Endodermal cell (in vitro differentiated cells): ENCODE measurements at regions not wholly inside any gene's neighbourhood (a gene's known extent, or its start where the extent isn't known, plus 50 kb on each side); places are given as distances from the start of the nearest gene placed in this dataset.

Source experiments
- DNase-seq: peaks from one replicate; pipeline ENCODE4 v3.0.0-alpha.2; 2017
- H3K27ac ChIP-seq: 2 replicates; pipeline ENCODE4 v1.5.1; 2013; ENCODE audit warnings: mild to moderate bottlenecking, low read depth, low read length, moderate library complexity
- H3K27me3 ChIP-seq: 2 replicates; pipeline ENCODE4 v1.6.1; 2013; ENCODE audit warnings: mild to moderate bottlenecking, low read length, moderate library complexity; ENCODE audit not compliant: insufficient read depth, control insufficient read depth, poor library complexity, severe bottlenecking
- H3K36me3 ChIP-seq: 2 replicates; pipeline ENCODE4 v1.7.0; 2013; ENCODE audit warnings: mild to moderate bottlenecking, low read length, moderate library complexity; ENCODE audit not compliant: control insufficient read depth, insufficient read depth
- H3K4me1 ChIP-seq: one replicate; pipeline ENCODE4 v1.7.0; 2013; ENCODE audit warnings: low read length; ENCODE audit not compliant: control insufficient read depth, insufficient read depth
- H3K4me3 ChIP-seq: 2 replicates; pipeline ENCODE4 v1.5.1; 2013; ENCODE audit warnings: mild to moderate bottlenecking, low read length, moderate library complexity
- H3K9ac ChIP-seq: 2 replicates; pipeline ENCODE4 v1.6.1; 2013; ENCODE audit warnings: mild to moderate bottlenecking, low read length, moderate library complexity; ENCODE audit not compliant: poor library complexity, severe bottlenecking; ENCODE audit errors: extremely low read depth
- H3K9me3 ChIP-seq: 2 replicates; pipeline ENCODE4 v1.6.1; 2013; ENCODE audit warnings: mild to moderate bottlenecking, low read length, moderate library complexity; ENCODE audit not compliant: control insufficient read depth
- H3K27ac Mint-ChIP-seq: 2 replicates; pipeline ENCODE4 v1.8.0; 2020; ENCODE audit warnings: mixed read lengths
- H3K27me3 Mint-ChIP-seq: 2 replicates; pipeline ENCODE4 v1.8.0; 2021; ENCODE audit warnings: mild to moderate bottlenecking, mixed read lengths; ENCODE audit not compliant: insufficient read depth
- H3K36me3 Mint-ChIP-seq: 2 replicates; pipeline ENCODE4 v1.8.0; 2020; ENCODE audit warnings: low read depth, mixed read lengths
- H3K4me1 Mint-ChIP-seq: 2 replicates; pipeline ENCODE4 v1.8.0; 2020; ENCODE audit warnings: mixed read lengths
- H3K4me3 Mint-ChIP-seq: 2 replicates; pipeline ENCODE4 v1.8.0; 2020; ENCODE audit warnings: mild to moderate bottlenecking, moderate library complexity, mixed read lengths
- H3K9me3 Mint-ChIP-seq: 2 replicates; pipeline ENCODE4 v1.8.0; 2020; ENCODE audit warnings: mild to moderate bottlenecking, mixed read lengths
- WGBS, 2 experiments: methylation state at CpG; one replicate each; pipeline versions ENCODE4 v1.1.5 to v1.1.7; 2013; ENCODE audit warnings: missing lambda C conversion rate in 2 of 2, mixed read lengths in 1 of 2; ENCODE audit not compliant: insufficient coverage in 1 of 2, insufficient read length in 1 of 2; 5-methylcytosine and 5-hydroxymethylcytosine counted together
- TF ChIP-seq, protein P1 (sequence below): fragments of 200-600 bp; sonication (generic); conservative IDR thresholded peaks from 2 replicates; pipeline ENCODE4 v1.5.0; 2021; ENCODE audit warnings: antibody characterized with exemption, mild to moderate bottlenecking

DNA sequence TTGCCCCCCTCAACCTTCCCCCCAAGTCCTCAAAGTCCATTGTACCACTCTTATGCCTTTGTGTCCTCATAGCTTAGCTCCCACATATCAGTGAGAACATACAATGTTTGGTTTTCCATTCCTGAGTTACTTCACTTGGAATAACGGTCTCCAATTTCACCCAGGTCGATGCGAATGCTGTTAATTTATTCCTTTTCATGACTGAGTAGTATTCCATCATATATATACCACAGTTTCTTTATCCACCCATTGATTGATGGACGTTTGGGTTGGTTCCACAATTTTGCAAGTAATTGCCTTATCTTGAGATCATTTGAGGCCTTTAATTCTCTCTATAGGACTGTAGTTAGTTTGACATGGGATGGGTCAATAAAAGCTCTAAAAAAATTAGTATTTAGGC, 124.7 kb downstream of the ARL4A start:
- Mint-ChIP-seq H3K9me3 (peaks cover 6% of the 10 kb centered on the region), H3K4me3 (no peak overlapping the region), H3K27ac (no peak overlapping the region), H3K4me1 (peaks cover 2% of the 10 kb centered on the region), H3K36me3 (no peaks in the 10 kb centered on the region), H3K27me3 (no peaks in the 10 kb centered on the region)
- no peak overlapping the region for H3K4me3 ChIP-seq
- no peak overlapping the region for H3K27ac ChIP-seq
- no peaks in the 10 kb centered on the region for H3K27me3 ChIP-seq
- H3K9me3 ChIP-seq = peaks cover 8% of the 10 kb centered on the region
- no peaks in the 10 kb centered on the region for H3K36me3 ChIP-seq
- no peak for DNase-seq
- H3K9ac ChIP-seq = no peak overlapping the region
- TF ChIP-seq, protein P1, sequence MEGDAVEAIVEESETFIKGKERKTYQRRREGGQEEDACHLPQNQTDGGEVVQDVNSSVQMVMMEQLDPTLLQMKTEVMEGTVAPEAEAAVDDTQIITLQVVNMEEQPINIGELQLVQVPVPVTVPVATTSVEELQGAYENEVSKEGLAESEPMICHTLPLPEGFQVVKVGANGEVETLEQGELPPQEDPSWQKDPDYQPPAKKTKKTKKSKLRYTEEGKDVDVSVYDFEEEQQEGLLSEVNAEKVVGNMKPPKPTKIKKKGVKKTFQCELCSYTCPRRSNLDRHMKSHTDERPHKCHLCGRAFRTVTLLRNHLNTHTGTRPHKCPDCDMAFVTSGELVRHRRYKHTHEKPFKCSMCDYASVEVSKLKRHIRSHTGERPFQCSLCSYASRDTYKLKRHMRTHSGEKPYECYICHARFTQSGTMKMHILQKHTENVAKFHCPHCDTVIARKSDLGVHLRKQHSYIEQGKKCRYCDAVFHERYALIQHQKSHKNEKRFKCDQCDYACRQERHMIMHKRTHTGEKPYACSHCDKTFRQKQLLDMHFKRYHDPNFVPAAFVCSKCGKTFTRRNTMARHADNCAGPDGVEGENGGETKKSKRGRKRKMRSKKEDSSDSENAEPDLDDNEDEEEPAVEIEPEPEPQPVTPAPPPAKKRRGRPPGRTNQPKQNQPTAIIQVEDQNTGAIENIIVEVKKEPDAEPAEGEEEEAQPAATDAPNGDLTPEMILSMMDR = no peak
- no peaks in the 10 kb centered on the region for H3K4me1 ChIP-seq
- 96 to 100% methylated on average over 2 to 4 of the region's 4 CpGs for WGBS, 2 experiments

DNA sequence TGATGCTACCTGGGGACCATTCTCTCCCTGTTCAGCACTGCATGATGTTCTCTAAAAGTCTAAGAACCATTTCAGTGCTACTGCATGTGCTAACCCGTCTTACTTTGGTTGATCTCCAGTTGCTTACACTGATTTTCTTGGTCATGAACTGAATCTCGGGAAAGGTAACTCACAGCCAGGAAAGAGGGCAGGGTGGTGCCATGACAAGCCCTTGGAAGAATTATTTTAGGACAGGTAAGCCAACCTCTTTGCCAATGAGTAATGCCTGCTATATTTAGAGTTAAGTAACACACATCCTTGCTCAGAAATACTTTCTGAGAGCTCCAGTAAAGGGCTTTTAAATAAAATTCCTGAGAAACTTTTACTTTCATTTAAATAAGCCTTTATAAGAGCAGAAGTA, 126.7 kb downstream of the ARL4A start:
- Histone ChIP-seq H3K27ac (no peak overlapping the region), H3K4me3 (no peak overlapping the region), H3K9ac (no peak overlapping the region), H3K9me3 (peaks cover 8% of the 10 kb centered on the region), H3K4me1 (no peaks in the 10 kb centered on the region), H3K36me3 (no peaks in the 10 kb centered on the region), H3K27me3 (no peaks in the 10 kb centered on the region)
- no peak for DNase-seq
- H3K4me3 Mint-ChIP-seq = no peak overlapping the region
- no peak overlapping the region for H3K27ac Mint-ChIP-seq
- no peaks in the 10 kb centered on the region for H3K36me3 Mint-ChIP-seq
- TF ChIP-seq, protein P1 = no peak
- H3K4me1 Mint-ChIP-seq = peaks cover 8% of the 10 kb centered on the region
- peaks cover 6% of the 10 kb centered on the region for H3K9me3 Mint-ChIP-seq
- H3K27me3 Mint-ChIP-seq = no peaks in the 10 kb centered on the region
- WGBS, 2 experiments = 91 to 100% methylated on average over 2 of the region's 2 CpGs

DNA sequence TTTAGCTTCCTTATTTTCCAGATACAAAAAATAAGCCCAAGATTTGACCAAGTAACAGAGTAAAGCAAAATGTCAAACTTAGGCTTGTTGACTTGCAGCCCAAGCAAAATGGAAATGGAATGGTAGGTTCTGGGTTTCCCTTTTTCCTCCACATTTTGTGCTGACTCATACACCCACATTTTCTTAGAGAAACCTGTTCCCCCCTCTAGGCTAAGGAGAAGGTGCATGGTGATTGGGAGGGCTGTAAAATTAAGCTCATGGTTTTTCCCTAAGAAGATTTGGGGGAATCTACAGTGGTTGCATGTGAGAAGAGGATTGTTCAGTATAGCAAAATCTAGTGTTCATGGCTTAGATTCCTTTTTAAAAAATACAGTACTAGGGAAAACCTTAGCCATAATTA, 127.4 kb downstream of the ARL4A start:
- Mint-ChIP-seq H3K4me3 (no peak overlapping the region), H3K27me3 (no peaks in the 10 kb centered on the region), H3K9me3 (peaks cover 6% of the 10 kb centered on the region), H3K4me1 (peaks cover 6% of the 10 kb centered on the region), H3K27ac (no peak overlapping the region), H3K36me3 (no peaks in the 10 kb centered on the region)
- H3K27me3 ChIP-seq = no peaks in the 10 kb centered on the region
- no peak for DNase-seq
- no peaks in the 10 kb centered on the region for H3K36me3 ChIP-seq
- peaks cover 8% of the 10 kb centered on the region for H3K9me3 ChIP-seq
- TF ChIP-seq, protein P1 = no peak
- H3K9ac ChIP-seq = no peak overlapping the region
- H3K27ac ChIP-seq = no peak overlapping the region
- no peaks in the 10 kb centered on the region for H3K4me1 ChIP-seq
- no peak overlapping the region for H3K4me3 ChIP-seq
